ENCODE measurements at regions not wholly inside any gene's neighbourhood (a gene's known extent, or its start where the extent isn't known, plus 50 kb on each side); places are given as distances from the start of the nearest gene placed in this dataset.
A peak's percentile ranks its signal among the peaks of the same experiment; 100 is the strongest.

- ATAC-seq (no peak; the same call in 2 of the 3 replicates), DNase-seq (ENCODE audit: low spot score) (no peak)
- no peaks in the 10 kb centered on the region for H3K9me3 Mint-ChIP-seq
- H3K4me3 Mint-ChIP-seq: peak overlapping the region; percentile 61
- no peak overlapping the region for H3K27ac Mint-ChIP-seq
- no peaks in the 10 kb centered on the region for H3K9me2 ChIP-seq (ENCODE audit: insufficient read depth)
- no peaks in the 10 kb centered on the region for H4K20me1 ChIP-seq (replicated peaks; ENCODE audit: insufficient read depth)
- H3K4me1 Mint-ChIP-seq: peaks cover 29% of the 10 kb centered on the region
- no peaks in the 10 kb centered on the region for H3F3A ChIP-seq (replicated peaks; ENCODE audit: low read depth)
- no peak overlapping the region for H3K27ac ChIP-seq (ENCODE audit: low read depth)
- no peak overlapping the region for H3K4me2 ChIP-seq
- H3K27me3 Mint-ChIP-seq (ENCODE audit: insufficient read depth, low read depth, poor library complexity): peaks cover 28% of the 10 kb centered on the region
- no peak overlapping the region for H3K4me3 ChIP-seq
- H2AFZ ChIP-seq: no peak overlapping the region
- no peaks in the 10 kb centered on the region for H3K36me3 Mint-ChIP-seq (ENCODE audit: low read depth)
- H3K4me1 ChIP-seq (ENCODE audit: insufficient read depth): no peaks in the 10 kb centered on the region
- H3K36me3 ChIP-seq (ENCODE audit: insufficient read depth): no peaks in the 10 kb centered on the region
- TF ChIP-seq JUNB (IDR thresholded peaks at IDR 0.05; ENCODE audit: unreplicated experiment): no peak
- no peak for TF ChIP-seq ZNF331 (CRISPR knock-in tag; IDR thresholded peaks at IDR 0.05; ENCODE audit: low read depth)
- no peak for TF ChIP-seq REST (IDR thresholded peaks at IDR 0.05; ENCODE audit: unreplicated experiment)
- TF ChIP-seq POLR2AphosphoS5 (IDR thresholded peaks at IDR 0.05; ENCODE audit: low read depth): no peak
- TF ChIP-seq EZH2 (IDR thresholded peaks at IDR 0.05; ENCODE audit: low read depth, unreplicated experiment): no peak
- TF ChIP-seq ZNF462 (CRISPR knock-in tag; IDR thresholded peaks at IDR 0.05): no peak
- TF ChIP-seq NANOG (IDR thresholded peaks at IDR 0.05; ENCODE audit: borderline replicate concordance): no peak
- no peak for TF ChIP-seq ETS1 (IDR thresholded peaks at IDR 0.05)
- TF ChIP-seq STAT1 (IDR thresholded peaks at IDR 0.05; ENCODE audit: unreplicated experiment): no peak
- TF ChIP-seq CREB1 (CRISPR knock-in tag; IDR thresholded peaks at IDR 0.05; ENCODE audit: low read depth): no peak
- no peaks in the 10 kb centered on the region for H3K27me3 ChIP-seq (ENCODE audit: insufficient read depth)
- H3K79me2 ChIP-seq (replicated peaks; ENCODE audit: insufficient read depth): no peaks in the 10 kb centered on the region
Measured at GRCh38 chr22:49449377-49449776, 378.3 kb downstream of the BRD1 start.

All from GM23338 (cell line).